Uterus (tissue), 3 donors: ENCODE measurements at regions not wholly inside any gene's neighbourhood (a gene's known extent, or its start where the extent isn't known, plus 50 kb on each side); places are given as distances from the start of the nearest gene placed in this dataset.
"Not testable (repeated sequence)": the region's sequence is repeated elsewhere in the genome, so short reads cannot be mapped to it uniquely, and the experiment has no call there.

Experiments used
- DNase-seq, 2 donors: peaks; one replicate each; pipeline ENCODE4 v3.0.0-alpha.2; 2019 to 2020
- H3K27ac ChIP-seq, 2 donors: fragments of 200-600 bp; sonication (generic); 1 replicate in 1 of 2; 2 replicates in 1 of 2; pipeline ENCODE4 v1.5.1; 2016 to 2018
- H3K27me3 ChIP-seq, 2 donors: fragments of 200-600 bp; sonication (generic); one replicate each; pipeline ENCODE4 v1.5.1; 2018 to 2019; ENCODE audit warnings: control low read depth in 1 of 2
- H3K36me3 ChIP-seq, 2 donors: fragments of 200-600 bp; sonication (generic); one replicate each; pipeline ENCODE4 v1.5.1; 2019; ENCODE audit warnings: control low read depth in 1 of 2
- H3K4me1 ChIP-seq, 2 donors: fragments of 200-600 bp; sonication (generic); one replicate each; pipeline ENCODE4 v1.5.1; 2018 to 2019; ENCODE audit warnings: control low read depth in 1 of 2
- H3K4me3 ChIP-seq, 2 donors: fragments of 200-600 bp; sonication (generic); 1 replicate in 1 of 2; 2 replicates in 1 of 2; pipeline ENCODE4 v1.5.1; 2018 to 2019; ENCODE audit warnings: mild to moderate bottlenecking in 1 of 2
- H3K9me3 ChIP-seq, 2 donors: fragments of 200-600 bp; sonication (generic); one replicate each; pipeline ENCODE4 v1.5.1; 2019; ENCODE audit warnings: control low read depth in 1 of 2
- CTCF ChIP-seq, 4 experiments: fragments of 200-600 bp in 2 of 4; fragments of 450-650 bp in 2 of 4; sonication (generic) in 2 of 4; IDR thresholded peaks; one replicate each; pipeline ENCODE4 v1.5.1; 2016 to 2019; ENCODE audit warnings: antibody characterized with exemption in 4 of 4, mild to moderate bottlenecking in 2 of 4, moderate library complexity in 1 of 4
- POLR2A ChIP-seq, 2 donors: fragments of 450-650 bp; IDR thresholded peaks; one replicate each; pipeline ENCODE4 v1.6.1; 2016; ENCODE audit warnings: antibody characterized with exemption in 2 of 2, mild to moderate bottlenecking in 1 of 2, moderate library complexity in 1 of 2
- intact Hi-C: fragments of 100-400 bp; cut with DNase I; formaldehyde crosslinking; loops from one replicate; pipeline ENCODE4 v1.15.1; 2023; ENCODE audit warnings: low total_unique reads
- donor health status: DM: yes; HTN: yes; CAD: no.

DNA sequence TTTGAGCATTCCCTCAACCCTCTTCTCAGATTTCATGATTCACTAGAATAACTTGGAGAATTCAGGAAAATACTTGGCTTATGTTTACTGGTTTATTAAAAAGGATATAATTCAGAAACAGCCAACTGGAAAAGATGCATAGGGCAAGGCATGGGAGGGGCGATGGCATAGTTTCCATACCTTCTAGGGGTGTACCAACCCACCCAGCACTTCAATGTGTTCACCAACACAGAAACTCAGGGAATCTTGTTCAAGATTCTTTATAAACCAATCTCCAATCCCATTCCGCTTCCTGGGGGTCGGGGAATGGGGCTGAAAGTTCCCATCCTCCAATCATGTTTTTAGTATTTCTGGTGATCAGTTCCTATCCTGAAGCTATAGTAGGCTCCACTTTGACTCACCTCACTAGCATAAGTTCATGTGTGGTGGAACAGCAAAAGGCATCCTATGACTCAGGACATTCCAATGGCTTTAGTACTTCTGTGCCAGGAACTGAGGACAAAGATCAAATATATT, 164.4 kb downstream of the SIM1 start:
- intact Hi-C loops: no loop called here
- Histone ChIP-seq H3K4me1 (no peaks in the 10 kb centered on the region), H3K27me3 (no peaks in the 10 kb centered on the region), H3K36me3 (no peaks in the 10 kb centered on the region), H3K4me3 (no peak overlapping the region), H3K27ac (no peak overlapping the region), H3K9me3 (no peaks in the 10 kb centered on the region)
- DNase-seq: no peak
- TF ChIP-seq CTCF (IDR thresholded peaks at IDR 0.05): no peak
- no peak for TF ChIP-seq POLR2A (IDR thresholded peaks at IDR 0.05)

GRCh38 chr6:100296810-100297544, 167.7 kb downstream of the SIM1 start:
- TF ChIP-seq CTCF (IDR thresholded peaks at IDR 0.05) (no peak), POLR2A (IDR thresholded peaks at IDR 0.05) (no peak)
- intact Hi-C loops: no loop called here
- no peak for DNase-seq

GRCh38 chr6:100295172-100295571, 169.5 kb downstream of the SIM1 start:
- H3K4me3 ChIP-seq, intact Hi-C loops, H3K36me3 ChIP-seq, H3K27me3 ChIP-seq, H3K27ac ChIP-seq, DNase-seq, H3K9me3 ChIP-seq, H3K4me1 ChIP-seq: not testable (repeated sequence)

More at GRCh38 chr6:100296810-100297544, 167.7 kb downstream of the SIM1 start:
- Histone ChIP-seq H3K4me3 (no peak overlapping the region), H3K36me3 (no peaks in the 10 kb centered on the region), H3K27ac (no peak overlapping the region), H3K27me3 (no peaks in the 10 kb centered on the region), H3K4me1 (no peaks in the 10 kb centered on the region), H3K9me3 (no peaks in the 10 kb centered on the region)

DNA sequence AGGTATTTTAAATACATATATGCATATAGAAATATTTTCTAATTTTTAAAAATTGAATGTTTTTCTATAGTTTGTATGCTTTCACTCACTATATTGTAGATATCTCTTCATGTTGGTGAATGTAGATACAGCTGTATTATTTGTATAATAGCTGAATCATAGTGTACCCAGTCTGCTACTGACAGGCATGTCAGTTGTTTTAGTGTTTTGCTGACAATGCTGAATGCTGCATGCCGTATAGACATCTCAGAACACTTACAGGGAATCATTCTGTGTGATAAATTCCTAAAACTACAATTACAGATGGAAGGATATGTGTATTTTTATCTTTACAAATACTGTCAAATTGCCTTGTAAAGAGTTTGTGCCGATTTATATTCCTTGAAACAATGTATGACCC, 175.4 kb downstream of the SIM1 start:
- intact Hi-C loops: no loop called here
- TF ChIP-seq CTCF (IDR thresholded peaks at IDR 0.05) (no peak), POLR2A (IDR thresholded peaks at IDR 0.05) (no peak)
- no peaks in the 10 kb centered on the region for H3K36me3 ChIP-seq
- no peaks in the 10 kb centered on the region for H3K9me3 ChIP-seq
- no peak for DNase-seq
- H3K4me1 ChIP-seq: no peaks in the 10 kb centered on the region
- no peak overlapping the region for H3K27ac ChIP-seq
- no peaks in the 10 kb centered on the region for H3K27me3 ChIP-seq
- no peak overlapping the region for H3K4me3 ChIP-seq

- TF ChIP-seq CTCF (IDR thresholded peaks at IDR 0.05) (no peak), POLR2A (IDR thresholded peaks at IDR 0.05) (no peak)
- Histone ChIP-seq H3K4me3 (no peak overlapping the region), H3K4me1 (no peaks in the 10 kb centered on the region), H3K27me3 (no peaks in the 10 kb centered on the region), H3K27ac (no peak overlapping the region), H3K9me3 (no peaks in the 10 kb centered on the region), H3K36me3 (no peaks in the 10 kb centered on the region)
- DNase-seq: no peak
- intact Hi-C loops: no loop called here
Measured at GRCh38 chr6:100288311-100288710, 176.4 kb downstream of the SIM1 start.
